Activated T-helper 1 cell treated with anti-CD3 and anti-CD28 coated beads, Interleukin-12 subunit alpha, Interleukin-12 subunit beta, Interleukin-2, Interleukin-4 antibody, amounts not matched to agents 30 ng/mL and 10 ng/mL and 1 ng/mL, durations not matched to agents 14 hours and 24 hours and 36 hours (primary cell): ENCODE measurements at regions not wholly inside any gene's neighbourhood (a gene's known extent, or its start where the extent isn't known, plus 50 kb on each side); places are given as distances from the start of the nearest gene placed in this dataset.

Source experiments
- DNase-seq: peaks from one replicate; pipeline ENCODE4 v3.0.0; 2021; ENCODE audit warnings: low spot score
- H3K27ac Mint-ChIP-seq: one replicate; pipeline ENCODE4 v1.8.0; 2021; ENCODE audit warnings: mild to moderate bottlenecking, mixed read lengths
- H3K27me3 Mint-ChIP-seq: one replicate; pipeline ENCODE4 v1.8.0; 2022; ENCODE audit warnings: mild to moderate bottlenecking, moderate library complexity, mixed read lengths; ENCODE audit not compliant: insufficient read depth
- H3K36me3 Mint-ChIP-seq: one replicate; pipeline ENCODE4 v1.8.0; 2021; ENCODE audit warnings: low read depth, mixed read lengths
- H3K4me1 Mint-ChIP-seq: one replicate; pipeline ENCODE4 v1.8.0; 2021; ENCODE audit warnings: low read depth, mixed read lengths
- H3K4me3 Mint-ChIP-seq: one replicate; pipeline ENCODE4 v1.8.0; 2021; ENCODE audit warnings: mild to moderate bottlenecking, moderate library complexity, mixed read lengths
- H3K9me3 Mint-ChIP-seq: one replicate; pipeline ENCODE4 v1.8.0; 2021; ENCODE audit warnings: mixed read lengths
- intact Hi-C: fragments of 100-400 bp; cut with micrococcal nuclease; formaldehyde crosslinking; loops from one replicate; pipeline ENCODE4 v1.15.1; 2024

GRCh38 chr1:106880226-106880625 lies 176.2 kb upstream of the PRMT6 start:
- DNase-seq: no peak
- no peaks in the 10 kb centered on the region for H3K9me3 Mint-ChIP-seq
- no peak overlapping the region for H3K27ac Mint-ChIP-seq
- H3K36me3 Mint-ChIP-seq: no peaks in the 10 kb centered on the region
- H3K27me3 Mint-ChIP-seq: no peaks in the 10 kb centered on the region
- intact Hi-C loops: no loop called here
- no peaks in the 10 kb centered on the region for H3K4me1 Mint-ChIP-seq
- H3K4me3 Mint-ChIP-seq: no peak overlapping the region

DNA sequence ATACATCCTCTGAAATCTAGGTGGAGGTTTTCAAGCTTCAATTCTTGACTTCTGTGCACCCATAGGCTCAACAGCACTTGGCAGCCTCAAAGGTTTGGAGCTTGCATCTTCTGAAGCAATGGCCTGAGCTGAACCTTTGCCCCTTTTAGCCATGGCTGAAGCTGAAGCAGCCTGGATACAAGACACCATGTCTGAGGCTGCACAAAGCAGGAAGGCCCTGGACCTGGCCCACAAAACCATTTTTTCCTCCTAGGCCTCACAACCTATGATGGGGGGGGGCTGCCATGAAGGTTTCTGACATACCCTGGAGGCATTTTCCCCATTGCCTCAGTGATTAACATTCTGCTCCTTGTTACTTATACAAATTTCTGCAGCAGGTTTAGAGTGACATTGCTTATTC lies 173.3 kb upstream of the PRMT6 start:
- no peaks in the 10 kb centered on the region for H3K9me3 Mint-ChIP-seq
- DNase-seq: no peak
- intact Hi-C loops: no loop called here
- no peak overlapping the region for H3K27ac Mint-ChIP-seq
- no peaks in the 10 kb centered on the region for H3K27me3 Mint-ChIP-seq
- H3K4me1 Mint-ChIP-seq: no peaks in the 10 kb centered on the region
- H3K36me3 Mint-ChIP-seq: no peaks in the 10 kb centered on the region
- no peak overlapping the region for H3K4me3 Mint-ChIP-seq

GRCh38 chr1:106889059-106889458 lies 167.4 kb upstream of the PRMT6 start:
- intact Hi-C loops: no loop called here
- no peaks in the 10 kb centered on the region for H3K36me3 Mint-ChIP-seq
- no peaks in the 10 kb centered on the region for H3K4me1 Mint-ChIP-seq
- no peak for DNase-seq
- no peaks in the 10 kb centered on the region for H3K27me3 Mint-ChIP-seq
- H3K9me3 Mint-ChIP-seq: no peaks in the 10 kb centered on the region
- no peak overlapping the region for H3K4me3 Mint-ChIP-seq
- no peak overlapping the region for H3K27ac Mint-ChIP-seq

DNA sequence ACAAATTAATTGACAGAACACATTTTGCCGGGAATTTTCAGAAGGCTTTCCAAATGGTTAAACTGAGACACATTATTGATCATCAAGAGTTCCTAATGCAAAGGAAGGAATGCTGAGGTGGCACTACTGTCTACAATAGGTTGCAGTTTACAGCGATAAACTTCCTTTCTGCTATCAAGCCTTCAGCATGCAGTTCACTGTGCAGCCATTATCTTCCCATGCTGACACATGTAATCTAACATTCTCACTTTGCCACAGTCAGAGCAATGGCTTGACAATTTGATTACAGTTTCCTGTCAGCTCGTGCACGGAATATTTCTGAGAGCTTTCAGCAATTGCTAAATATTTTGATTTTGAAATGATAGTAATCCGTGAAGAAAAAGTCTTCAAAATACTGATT lies 166.9 kb upstream of the PRMT6 start:
- Mint-ChIP-seq H3K36me3 (no peaks in the 10 kb centered on the region), H3K27me3 (no peaks in the 10 kb centered on the region), H3K27ac (no peak overlapping the region), H3K4me1 (no peaks in the 10 kb centered on the region), H3K9me3 (no peaks in the 10 kb centered on the region), H3K4me3 (no peak overlapping the region)
- intact Hi-C loops: no loop called here
- no peak for DNase-seq

GRCh38 chr1:106897976-106898375 lies 158.5 kb upstream of the PRMT6 start:
- Mint-ChIP-seq H3K4me3 (no peak overlapping the region), H3K27me3 (no peaks in the 10 kb centered on the region), H3K9me3 (no peaks in the 10 kb centered on the region), H3K27ac (no peak overlapping the region), H3K36me3 (no peaks in the 10 kb centered on the region), H3K4me1 (no peaks in the 10 kb centered on the region)
- intact Hi-C loops: no loop called here
- no peak for DNase-seq

DNA sequence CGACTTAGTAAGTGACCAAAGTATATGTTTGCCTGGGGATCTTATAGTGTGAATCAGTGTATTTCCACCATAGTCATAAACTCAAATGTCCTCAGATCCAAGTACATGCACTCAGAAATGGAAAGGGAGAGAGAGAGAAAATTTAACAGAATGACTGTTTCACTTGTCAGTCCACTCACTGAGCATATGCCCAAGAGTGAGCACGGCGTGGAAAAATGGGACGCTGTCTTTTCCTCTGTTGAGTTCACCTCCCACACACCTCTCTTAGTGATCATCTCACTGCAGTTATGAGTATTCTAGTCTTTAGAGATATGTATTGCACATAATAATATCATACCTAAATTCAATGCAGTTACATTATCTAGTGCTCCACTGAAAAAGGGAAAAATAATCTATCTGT lies 156.8 kb upstream of the PRMT6 start:
- intact Hi-C loops: no loop called here
- no peak for DNase-seq
- Mint-ChIP-seq H3K27me3 (no peaks in the 10 kb centered on the region), H3K9me3 (no peaks in the 10 kb centered on the region), H3K36me3 (no peaks in the 10 kb centered on the region), H3K27ac (no peak overlapping the region), H3K4me3 (no peak overlapping the region), H3K4me1 (no peaks in the 10 kb centered on the region)

- H3K27me3 Mint-ChIP-seq: peaks cover 1% of the 10 kb centered on the region
- no peaks in the 10 kb centered on the region for H3K9me3 Mint-ChIP-seq
- no peak overlapping the region for H3K4me3 Mint-ChIP-seq
- intact Hi-C loops: no loop called here
- no peak overlapping the region for H3K27ac Mint-ChIP-seq
- no peak for DNase-seq
- H3K36me3 Mint-ChIP-seq: no peaks in the 10 kb centered on the region
- H3K4me1 Mint-ChIP-seq: no peaks in the 10 kb centered on the region
Observed at GRCh38 chr1:106907795-106908194, 148.7 kb upstream of the PRMT6 start.

DNA sequence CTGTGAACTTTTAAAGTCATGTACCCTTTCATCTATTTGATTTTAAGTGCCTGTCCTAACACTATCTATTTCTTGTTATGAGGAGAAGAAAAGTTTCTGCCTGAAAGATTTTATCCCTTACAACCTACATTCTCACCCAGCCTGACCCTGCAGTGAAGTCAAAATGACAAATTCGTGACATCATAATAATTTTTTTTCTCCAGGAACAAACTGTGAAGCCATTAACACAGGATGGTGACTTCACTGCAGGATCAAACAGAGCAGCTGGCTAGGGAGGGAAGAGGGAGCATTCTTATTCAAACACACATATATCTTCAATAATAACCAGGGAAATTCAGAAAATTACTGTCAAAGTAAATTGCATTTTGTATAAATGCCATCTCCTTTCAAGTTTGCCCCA lies 147.8 kb upstream of the PRMT6 start:
- no peak for DNase-seq
- Mint-ChIP-seq H3K4me3 (no peak overlapping the region), H3K27ac (no peak overlapping the region), H3K4me1 (no peaks in the 10 kb centered on the region), H3K27me3 (peaks cover 1% of the 10 kb centered on the region), H3K36me3 (no peaks in the 10 kb centered on the region), H3K9me3 (no peaks in the 10 kb centered on the region)
- intact Hi-C loops: no loop called here

DNA sequence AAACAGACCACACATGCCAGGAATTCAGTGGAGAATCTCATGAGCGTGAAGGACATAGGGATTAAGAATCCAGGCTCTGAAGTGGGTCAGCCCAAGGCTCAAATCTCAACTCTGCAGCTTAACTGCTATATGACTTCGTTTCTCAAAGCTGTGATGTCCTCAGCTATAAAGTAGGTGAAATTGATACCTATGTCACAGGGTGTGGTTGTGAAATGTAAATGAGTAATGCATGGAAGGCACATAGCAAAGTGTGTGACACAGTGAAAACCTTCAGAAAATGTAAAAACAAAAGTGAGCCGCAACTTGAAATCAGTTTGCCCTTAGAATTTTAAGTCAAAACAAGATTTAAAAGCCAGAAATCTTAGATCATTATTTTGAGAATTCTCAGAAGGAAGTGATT lies 145.7 kb upstream of the PRMT6 start:
- Mint-ChIP-seq H3K4me1 (no peaks in the 10 kb centered on the region), H3K4me3 (no peak overlapping the region), H3K27me3 (peaks cover 1% of the 10 kb centered on the region), H3K27ac (no peak overlapping the region), H3K36me3 (no peaks in the 10 kb centered on the region), H3K9me3 (no peaks in the 10 kb centered on the region)
- intact Hi-C loops: no loop called here
- no peak for DNase-seq

- no peak for DNase-seq
- no peaks in the 10 kb centered on the region for H3K9me3 Mint-ChIP-seq
- no peaks in the 10 kb centered on the region for H3K4me1 Mint-ChIP-seq
- H3K27me3 Mint-ChIP-seq: no peaks in the 10 kb centered on the region
- no peak overlapping the region for H3K27ac Mint-ChIP-seq
- no peaks in the 10 kb centered on the region for H3K36me3 Mint-ChIP-seq
- intact Hi-C loops: no loop called here
- no peak overlapping the region for H3K4me3 Mint-ChIP-seq
Observed at GRCh38 chr1:106912131-106912530, 144.3 kb upstream of the PRMT6 start.

GRCh38 chr1:106921186-106921585 lies 135.3 kb upstream of the PRMT6 start:
- H3K36me3 Mint-ChIP-seq: no peaks in the 10 kb centered on the region
- peaks cover 2% of the 10 kb centered on the region for H3K27me3 Mint-ChIP-seq
- DNase-seq: no peak
- no peaks in the 10 kb centered on the region for H3K4me1 Mint-ChIP-seq
- H3K4me3 Mint-ChIP-seq: no peak overlapping the region
- H3K9me3 Mint-ChIP-seq: no peaks in the 10 kb centered on the region
- H3K27ac Mint-ChIP-seq: no peak overlapping the region
- intact Hi-C loops: no loop called here

DNA sequence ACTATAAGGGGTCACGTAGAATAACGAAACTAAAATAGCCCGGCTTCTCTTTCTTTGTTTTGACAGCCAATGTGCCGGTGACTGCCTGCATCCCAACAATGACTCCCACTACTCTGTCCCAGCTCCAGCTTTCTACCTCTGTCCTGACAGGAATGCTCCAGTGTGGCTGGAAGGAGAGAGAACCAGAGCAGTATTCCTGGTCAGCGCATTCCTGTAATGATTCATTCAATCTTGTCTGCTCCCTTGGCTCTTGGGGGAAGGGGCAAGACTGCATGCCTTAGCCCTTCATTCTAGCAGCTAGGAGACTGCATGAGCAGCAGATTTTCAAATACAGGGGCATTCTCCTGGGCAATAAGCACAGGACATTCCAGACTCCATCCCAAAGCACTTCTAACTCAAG lies 132.1 kb upstream of the PRMT6 start:
- intact Hi-C loops: no loop called here
- no peak for DNase-seq
- Mint-ChIP-seq H3K36me3 (no peaks in the 10 kb centered on the region), H3K27me3 (peaks cover 2% of the 10 kb centered on the region), H3K27ac (no peak overlapping the region), H3K9me3 (peaks cover 2% of the 10 kb centered on the region), H3K4me1 (no peaks in the 10 kb centered on the region), H3K4me3 (no peak overlapping the region)

DNA sequence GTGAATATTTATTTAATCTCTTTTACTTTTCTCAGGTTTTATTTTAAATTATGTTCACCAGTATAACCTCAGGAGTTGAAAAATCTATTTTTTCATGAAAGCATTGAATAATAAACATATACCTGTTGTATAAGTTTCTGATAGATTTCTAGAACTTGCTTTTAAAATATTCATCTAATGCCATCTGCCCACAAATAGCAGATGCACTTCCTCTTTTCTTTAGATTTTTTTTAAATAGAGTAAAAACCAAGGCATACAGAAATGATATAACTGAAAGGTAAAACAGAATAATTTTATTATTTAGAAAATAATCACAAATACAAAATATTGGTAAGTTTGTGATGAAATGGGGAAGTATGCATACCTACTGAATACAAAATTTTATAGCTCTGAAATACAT lies 130.7 kb upstream of the PRMT6 start:
- intact Hi-C loops: no loop called here
- H3K36me3 Mint-ChIP-seq: no peaks in the 10 kb centered on the region
- H3K27ac Mint-ChIP-seq: no peak overlapping the region
- H3K4me3 Mint-ChIP-seq: no peak overlapping the region
- DNase-seq: no peak
- H3K9me3 Mint-ChIP-seq: peaks cover 5% of the 10 kb centered on the region
- no peaks in the 10 kb centered on the region for H3K4me1 Mint-ChIP-seq
- H3K27me3 Mint-ChIP-seq: peaks cover 2% of the 10 kb centered on the region

- Mint-ChIP-seq H3K27me3 (no peaks in the 10 kb centered on the region), H3K4me3 (no peak overlapping the region)
Observed at GRCh38 chr1:106926803-106927582, 129.5 kb upstream of the PRMT6 start.

More at GRCh38 chr1:106926803-106927582, 129.5 kb upstream of the PRMT6 start:
- H3K4me1 Mint-ChIP-seq: no peaks in the 10 kb centered on the region
- no peak for DNase-seq
- H3K36me3 Mint-ChIP-seq: no peaks in the 10 kb centered on the region
- intact Hi-C loops: no loop called here
- H3K27ac Mint-ChIP-seq: no peak overlapping the region
- H3K9me3 Mint-ChIP-seq: peaks cover 5% of the 10 kb centered on the region
